Upper lobe of left lung (tissue), 6 donors: ENCODE measurements at regions not wholly inside any gene's neighbourhood (a gene's known extent, or its start where the extent isn't known, plus 50 kb on each side); places are given as distances from the start of the nearest gene placed in this dataset.

Experiments used
- ATAC-seq, 2 donors: fragments of 200-7000 bp; cut with Tn5 transposase; one replicate each; pipeline ENCODE4 v1.9.1; 2022; ENCODE audit warnings: mild to moderate bottlenecking in 2 of 2, moderate library complexity in 2 of 2; ENCODE audit not compliant: low FRiP score in 2 of 2
- DNase-seq, 2 donors: peaks; one replicate each; pipeline ENCODE4 v3.0.0-alpha.2; 2019 to 2020
- H3K27ac ChIP-seq, 4 donors: fragments of 200-600 bp; sonication (generic); one replicate each; pipeline ENCODE4 v1.5.1; 2016 to 2019
- H3K27me3 ChIP-seq, 4 donors: fragments of 200-600 bp; sonication (generic); one replicate each; pipeline ENCODE4 v1.5.1; 2017 to 2019
- H3K36me3 ChIP-seq, 4 donors: fragments of 200-600 bp; sonication (generic); one replicate each; pipeline ENCODE4 v1.5.1; 2016 to 2019
- H3K4me1 ChIP-seq, 4 donors: fragments of 200-600 bp; sonication (generic); one replicate each; pipeline ENCODE4 v1.5.1; 2018 to 2019
- H3K4me3 ChIP-seq, 4 donors: fragments of 200-600 bp; sonication (generic); one replicate each; pipeline ENCODE4 v1.5.1; 2017 to 2019; ENCODE audit warnings: mild to moderate bottlenecking in 2 of 4, moderate library complexity in 1 of 4
- H3K9me3 ChIP-seq, 4 donors: fragments of 200-600 bp; sonication (generic); one replicate each; pipeline ENCODE4 v1.5.1; 2018 to 2019
- CTCF ChIP-seq, 6 experiments: fragments of 450-650 bp in 4 of 6; fragments of 200-600 bp in 2 of 6; sonication (generic) in 2 of 6; IDR thresholded peaks; one replicate each; pipeline ENCODE4 v1.5.1; 2016 to 2019; ENCODE audit warnings: antibody characterized with exemption in 6 of 6
- EP300 ChIP-seq, 4 donors: sonication (generic); formaldehyde crosslinking; IDR thresholded peaks; one replicate each; pipeline ENCODE4 v1.5.1; 2017; ENCODE audit warnings: antibody characterized with exemption in 4 of 4, control low read depth in 2 of 4
- POLR2A ChIP-seq, 4 donors: fragments of 450-650 bp; IDR thresholded peaks; one replicate each; pipeline ENCODE4 v1.5.1; 2016 to 2017; ENCODE audit warnings: antibody characterized with exemption in 4 of 4, mild to moderate bottlenecking in 2 of 4
- POLR2AphosphoS5 ChIP-seq, 2 donors: sonication (generic); formaldehyde crosslinking; IDR thresholded peaks; one replicate each; pipeline ENCODE4 v1.5.1; 2017; ENCODE audit warnings: antibody characterized with exemption in 2 of 2
- WGBS, 2 donors: methylation state at CpG; one replicate each; pipeline ENCODE4 v1.1.5; 2017 to 2018; 5-methylcytosine and 5-hydroxymethylcytosine counted together
- donor health status: DM: no; HTN: no; CAD: no; lungs with moderate emphysema.
- donor health status: DM: no; HTN: yes; CAD: no; lungs with severe emphysema.

GRCh38 chr11:95306123-95306522 is 75.1 kb upstream of the SESN3 start:
- no peaks in the 10 kb centered on the region for H3K4me1 ChIP-seq
- DNase-seq (no peak), ATAC-seq (no peak)
- no peaks in the 10 kb centered on the region for H3K27me3 ChIP-seq
- H3K4me3 ChIP-seq, result no peak overlapping the region
- H3K27ac ChIP-seq, result no peak overlapping the region
- 89 to 90% methylated on average over 3 of the region's 3 CpGs for WGBS, 2 donors
- TF ChIP-seq POLR2A (IDR thresholded peaks at IDR 0.05) (no peak), POLR2AphosphoS5 (IDR thresholded peaks at IDR 0.05) (no peak), CTCF (IDR thresholded peaks at IDR 0.05) (no peak), EP300 (IDR thresholded peaks at IDR 0.05) (no peak)
- H3K36me3 ChIP-seq, result no peaks in the 10 kb centered on the region
- H3K9me3 ChIP-seq, result no peaks in the 10 kb centered on the region

GRCh38 chr11:95305705-95306104 is 74.7 kb upstream of the SESN3 start:
- TF ChIP-seq POLR2AphosphoS5 (IDR thresholded peaks at IDR 0.05), result no peak
- DNase-seq (no peak), ATAC-seq (no peak)
- WGBS, 2 donors, result 85 to 91% methylated on average over 3 of the region's 3 CpGs
- Histone ChIP-seq H3K9me3 (no peaks in the 10 kb centered on the region), H3K27me3 (no peaks in the 10 kb centered on the region), H3K36me3 (no peaks in the 10 kb centered on the region), H3K4me1 (no peaks in the 10 kb centered on the region), H3K27ac (no peak overlapping the region), H3K4me3 (no peak overlapping the region)

DNA sequence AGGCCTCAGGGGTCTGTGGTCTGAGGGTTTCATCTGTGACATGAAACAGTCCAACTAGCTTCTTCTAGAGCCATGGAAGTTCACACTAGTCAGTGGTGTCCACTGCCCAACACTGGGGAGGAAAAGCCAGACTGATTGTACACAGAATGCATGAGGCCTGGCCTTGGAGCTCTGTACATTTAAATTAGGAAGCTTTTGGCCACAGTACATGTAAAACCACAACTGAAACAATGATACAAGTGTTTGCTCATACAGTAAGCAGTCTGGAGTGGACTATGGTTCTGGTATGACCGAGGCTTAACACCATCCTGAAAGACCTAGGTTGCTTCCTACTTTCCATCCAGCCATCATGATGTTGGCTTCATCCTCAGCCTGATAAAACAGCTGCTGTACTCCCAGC is 73.8 kb upstream of the SESN3 start:
- Histone ChIP-seq H3K9me3 (no peaks in the 10 kb centered on the region), H3K27me3 (no peaks in the 10 kb centered on the region), H3K4me3 (no peak overlapping the region), H3K27ac (no peak overlapping the region), H3K4me1 (no peaks in the 10 kb centered on the region), H3K36me3 (no peaks in the 10 kb centered on the region)
- WGBS, 2 donors, result 60 to 75% methylated on average over 1 of the region's 1 CpG
- DNase-seq (no peak), ATAC-seq (no peak)
- TF ChIP-seq EP300 (IDR thresholded peaks at IDR 0.05) (no peak), POLR2AphosphoS5 (IDR thresholded peaks at IDR 0.05) (no peak), CTCF (IDR thresholded peaks at IDR 0.05) (no peak), POLR2A (IDR thresholded peaks at IDR 0.05) (no peak)

DNA sequence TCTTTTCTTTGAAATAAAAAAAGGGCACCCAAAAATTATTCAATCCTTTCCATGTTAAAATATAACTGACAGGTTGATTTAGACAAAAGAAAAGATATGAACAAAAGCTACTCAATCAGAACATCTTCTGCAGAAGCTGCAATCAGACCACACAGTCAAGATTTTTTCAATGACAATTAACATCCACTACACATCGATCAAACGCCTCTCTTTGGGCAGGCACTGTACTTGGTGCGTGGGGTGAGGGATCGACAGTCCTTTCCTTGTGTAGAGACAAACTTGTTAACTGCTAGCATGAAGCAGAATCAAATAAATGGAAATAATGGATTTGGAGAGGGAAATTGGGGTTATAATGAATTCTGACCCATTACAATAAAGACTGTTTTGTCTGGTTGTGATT is 71.2 kb upstream of the SESN3 start:
- H3K27me3 ChIP-seq, result no peaks in the 10 kb centered on the region
- no peaks in the 10 kb centered on the region for H3K36me3 ChIP-seq
- TF ChIP-seq EP300 (IDR thresholded peaks at IDR 0.05), result no peak
- TF ChIP-seq POLR2AphosphoS5 (IDR thresholded peaks at IDR 0.05), result no peak
- no peak for TF ChIP-seq CTCF (IDR thresholded peaks at IDR 0.05)
- no peak for TF ChIP-seq POLR2A (IDR thresholded peaks at IDR 0.05)
- H3K4me3 ChIP-seq, result no peak overlapping the region
- ATAC-seq, result no peak
- H3K4me1 ChIP-seq, result peaks cover 0 to 1% (median 0%) of the 10 kb centered on the region in 4 donors
- H3K27ac ChIP-seq, result no peak overlapping the region
- H3K9me3 ChIP-seq, result no peaks in the 10 kb centered on the region
- 92 to 95% methylated on average over 4 of the region's 4 CpGs for whole genome bisulfite sequencing, 2 donors
- no peak for DNase-seq

DNA sequence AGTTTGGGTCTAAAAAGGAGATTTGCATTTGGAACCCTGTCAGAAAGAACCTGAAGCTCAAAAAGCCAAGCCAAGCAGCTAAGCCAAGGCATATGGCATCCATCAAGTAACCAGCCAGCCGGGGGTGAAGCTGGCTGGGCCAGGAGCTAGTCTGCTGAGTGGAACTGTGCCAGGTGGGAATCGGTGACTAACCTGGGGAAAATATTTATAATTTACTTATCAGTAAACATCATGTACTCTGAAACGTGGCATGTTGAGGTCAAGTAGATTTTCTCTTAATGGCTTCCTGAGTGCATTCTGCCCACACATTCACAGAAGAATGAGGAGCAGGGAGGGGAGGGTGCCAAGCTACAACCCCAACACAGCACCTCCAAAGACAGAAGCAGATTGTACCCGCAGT is 70.5 kb upstream of the SESN3 start:
- ATAC-seq (peak in 1 of 2 donors; percentile 17), DNase-seq (peak in 1 of 2 donors; percentile 37)

More for the DNA sequence above, 70.5 kb upstream of the SESN3 start:
- peaks cover 0 to 8% (median 4%) of the 10 kb centered on the region in 4 donors for H3K4me1 ChIP-seq
- H3K36me3 ChIP-seq, result no peaks in the 10 kb centered on the region
- no peak overlapping the region for H3K4me3 ChIP-seq
- H3K27ac ChIP-seq, result no peak overlapping the region
- TF ChIP-seq EP300 (IDR thresholded peaks at IDR 0.05) (no peak), POLR2A (IDR thresholded peaks at IDR 0.05) (no peak), CTCF (IDR thresholded peaks at IDR 0.05) (no peak), POLR2AphosphoS5 (IDR thresholded peaks at IDR 0.05) (no peak)
- H3K27me3 ChIP-seq, result no peaks in the 10 kb centered on the region
- no peaks in the 10 kb centered on the region for H3K9me3 ChIP-seq
- 41 to 55% methylated on average over 4 of the region's 4 CpGs for WGBS, 2 donors
